Fibroblast of lung (primary cell): ENCODE measurements at regions not wholly inside any gene's neighbourhood (a gene's known extent, or its start where the extent isn't known, plus 50 kb on each side); places are given as distances from the start of the nearest gene placed in this dataset.

ENCODE experiments used
- DNase-seq, 2 donors: peaks; one replicate each; pipeline versions ENCODE4 v3.0.0 to v3.0.0-alpha.2; 2010; ENCODE audit warnings: low read depth in 2 of 2
- H2AFZ ChIP-seq: 2 replicates; pipeline ENCODE4 v1.5.1; 2012; ENCODE audit warnings: low read length, control low read depth, inconsistent platforms
- H3K27ac ChIP-seq: 2 replicates; pipeline ENCODE4 v1.5.1; 2011; ENCODE audit warnings: low read length, control low read depth; ENCODE audit not compliant: insufficient read depth
- H3K27me3 ChIP-seq: 2 replicates; pipeline ENCODE4 v1.5.1; 2011; ENCODE audit warnings: mild to moderate bottlenecking, low read length; ENCODE audit not compliant: control insufficient read depth, insufficient read depth
- H3K36me3 ChIP-seq: 2 replicates; pipeline ENCODE4 v1.5.1; 2011; ENCODE audit warnings: low read length; ENCODE audit not compliant: control insufficient read depth, insufficient read depth
- H3K4me1 ChIP-seq: 2 replicates; pipeline ENCODE4 v1.5.1; 2011; ENCODE audit warnings: low read length; ENCODE audit not compliant: control insufficient read depth, insufficient read depth; ENCODE audit errors: extremely low read depth
- H3K4me2 ChIP-seq: 2 replicates; pipeline ENCODE4 v1.5.1; 2011; ENCODE audit warnings: low read length, control low read depth; ENCODE audit not compliant: insufficient read depth; ENCODE audit errors: extremely low read depth
- H3K4me3 ChIP-seq, 4 experiments: fragments of 200-600 bp in 1 of 4; sonication (generic) in 1 of 4; replicated peaks in 1 of 4; 2 replicates each; pipeline ENCODE4 v1.5.1; 2011 to 2016; ENCODE audit warnings: low read length in 4 of 4, low read depth in 3 of 4, mild to moderate bottlenecking in 3 of 4, control low read depth in 2 of 4, inconsistent platforms in 1 of 4, mixed read lengths in 1 of 4; ENCODE audit not compliant: insufficient read depth in 1 of 4; ENCODE audit errors: control extremely low read depth in 1 of 4
- H3K79me2 ChIP-seq: 2 replicates; pipeline ENCODE4 v1.5.1; 2012; ENCODE audit warnings: mild to moderate bottlenecking, low read length, inconsistent platforms; ENCODE audit not compliant: control insufficient read depth, insufficient read depth
- H3K9ac ChIP-seq: 2 replicates; pipeline ENCODE4 v1.5.1; 2011; ENCODE audit warnings: mild to moderate bottlenecking, low read length, control low read depth; ENCODE audit not compliant: insufficient read depth
- H3K9me3 ChIP-seq: 2 replicates; pipeline ENCODE4 v1.5.1; 2012; ENCODE audit warnings: low read depth, low read length; ENCODE audit not compliant: control insufficient read depth, insufficient read depth
- H4K20me1 ChIP-seq: 2 replicates; pipeline ENCODE4 v1.5.1; 2011; ENCODE audit warnings: low read length; ENCODE audit not compliant: control insufficient read depth, insufficient read depth; ENCODE audit errors: extremely low read depth
- EZH2 ChIP-seq: IDR thresholded peaks from 2 replicates; pipeline ENCODE4 v1.5.1; 2012; ENCODE audit warnings: low read length, control low read depth, mild to moderate bottlenecking; ENCODE audit errors: missing control alignments
- TF ChIP-seq, protein P1 (sequence below), 2 donors: IDR thresholded peaks in 1 of 2; conservative IDR thresholded peaks in 1 of 2; 1 replicate in 1 of 2; 2 replicates in 1 of 2; pipeline ENCODE4 v1.5.1; 2011 to 2012; ENCODE audit warnings: low read length in 2 of 2, control low read depth in 1 of 2, inconsistent platforms in 1 of 2, low read depth in 1 of 2, mild to moderate bottlenecking in 1 of 2

- Histone ChIP-seq H2AFZ (no peak overlapping the region), H3K36me3 (no peaks in the 10 kb centered on the region), H3K4me2 (no peak overlapping the region), H3K9ac (no peak overlapping the region), H4K20me1 (no peaks in the 10 kb centered on the region), H3K4me3 (no peak overlapping the region), H3K4me1 (no peaks in the 10 kb centered on the region), H3K9me3 (no peaks in the 10 kb centered on the region), H3K27me3 (no peaks in the 10 kb centered on the region), H3K27ac (no peak overlapping the region), H3K79me2 (no peaks in the 10 kb centered on the region)
- TF ChIP-seq, protein P1, sequence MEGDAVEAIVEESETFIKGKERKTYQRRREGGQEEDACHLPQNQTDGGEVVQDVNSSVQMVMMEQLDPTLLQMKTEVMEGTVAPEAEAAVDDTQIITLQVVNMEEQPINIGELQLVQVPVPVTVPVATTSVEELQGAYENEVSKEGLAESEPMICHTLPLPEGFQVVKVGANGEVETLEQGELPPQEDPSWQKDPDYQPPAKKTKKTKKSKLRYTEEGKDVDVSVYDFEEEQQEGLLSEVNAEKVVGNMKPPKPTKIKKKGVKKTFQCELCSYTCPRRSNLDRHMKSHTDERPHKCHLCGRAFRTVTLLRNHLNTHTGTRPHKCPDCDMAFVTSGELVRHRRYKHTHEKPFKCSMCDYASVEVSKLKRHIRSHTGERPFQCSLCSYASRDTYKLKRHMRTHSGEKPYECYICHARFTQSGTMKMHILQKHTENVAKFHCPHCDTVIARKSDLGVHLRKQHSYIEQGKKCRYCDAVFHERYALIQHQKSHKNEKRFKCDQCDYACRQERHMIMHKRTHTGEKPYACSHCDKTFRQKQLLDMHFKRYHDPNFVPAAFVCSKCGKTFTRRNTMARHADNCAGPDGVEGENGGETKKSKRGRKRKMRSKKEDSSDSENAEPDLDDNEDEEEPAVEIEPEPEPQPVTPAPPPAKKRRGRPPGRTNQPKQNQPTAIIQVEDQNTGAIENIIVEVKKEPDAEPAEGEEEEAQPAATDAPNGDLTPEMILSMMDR (conservative IDR thresholded peaks at IDR 0.05 in 1 of 2, IDR thresholded peaks at IDR 0.05 in 1 of 2; ENCODE audit: low read depth in 1 of 2, low read length in 2 of 2), result no peak
- no peak for TF ChIP-seq EZH2
- peak; percentile 40 to 70 for DNase-seq
These were observed 706.6 kb downstream of the EFNA5 start for GRCh38 chr5:106964132-106964531.

- DNase-seq, result no peak
- no peaks in the 10 kb centered on the region for H3K27me3 ChIP-seq
- no peak overlapping the region for H3K27ac ChIP-seq
- no peaks in the 10 kb centered on the region for H3K79me2 ChIP-seq
- no peak overlapping the region for H2AFZ ChIP-seq
- H4K20me1 ChIP-seq, result no peaks in the 10 kb centered on the region
- no peak for TF ChIP-seq EZH2
- TF ChIP-seq, protein P1 (conservative IDR thresholded peaks at IDR 0.05 in 1 of 2, IDR thresholded peaks at IDR 0.05 in 1 of 2; ENCODE audit: low read depth in 1 of 2, low read length in 2 of 2), result no peak
- no peaks in the 10 kb centered on the region for H3K4me1 ChIP-seq
- H3K36me3 ChIP-seq, result no peaks in the 10 kb centered on the region
- no peak overlapping the region for H3K9ac ChIP-seq
- no peak overlapping the region for H3K4me3 ChIP-seq
- H3K4me2 ChIP-seq, result no peak overlapping the region
- H3K9me3 ChIP-seq, result no peaks in the 10 kb centered on the region
These were observed 707.1 kb downstream of the EFNA5 start for GRCh38 chr5:106963630-106964029.

- Histone ChIP-seq H3K9me3 (no peaks in the 10 kb centered on the region), H3K4me2 (no peak overlapping the region), H3K36me3 (no peaks in the 10 kb centered on the region), H4K20me1 (no peaks in the 10 kb centered on the region), H2AFZ (no peak overlapping the region), H3K27ac (no peak overlapping the region), H3K27me3 (no peaks in the 10 kb centered on the region), H3K9ac (no peak overlapping the region), H3K4me3 (no peak overlapping the region), H3K4me1 (no peaks in the 10 kb centered on the region), H3K79me2 (no peaks in the 10 kb centered on the region)
- no peak for TF ChIP-seq EZH2
- TF ChIP-seq, protein P1 (conservative IDR thresholded peaks at IDR 0.05 in 1 of 2, IDR thresholded peaks at IDR 0.05 in 1 of 2; ENCODE audit: low read depth in 1 of 2, low read length in 2 of 2), result no peak
- DNase-seq, result peak in 1 of 2 donors; percentile 31
These were observed 708.1 kb downstream of the EFNA5 start for GRCh38 chr5:106962464-106963230.
